H1 (cell line): ENCODE measurements at regions not wholly inside any gene's neighbourhood (a gene's known extent, or its start where the extent isn't known, plus 50 kb on each side); places are given as distances from the start of the nearest gene placed in this dataset.
A peak's percentile ranks its signal among the peaks of the same experiment; 100 is the strongest.

Experiments
- CTCF ChIA-PET: fragments of 300-600 bp; sonication (Branson Sonifier 250); formaldehyde crosslinking; loops from one replicate; lab custom pipeline; 2021; ENCODE audit not compliant: partially characterized antibody; lab: Charles Lee
- POLR2A ChIA-PET: fragments of 300-600 bp; sonication (Branson Sonifier 250); formaldehyde crosslinking; loops from one replicate; lab custom pipeline; 2021; ENCODE audit warnings: inconsistent platforms; ENCODE audit not compliant: partially characterized antibody; lab: Charles Lee
- DNase-seq, 2 experiments: peaks; one replicate each; pipeline versions ENCODE4 v3.0.0 to v3.0.0-alpha.2; 2010 to 2022; ENCODE audit warnings: low spot score in 2 of 2, low read depth in 1 of 2, mixed read lengths in 1 of 2
- FAIRE-seq: peaks from 2 replicates; lab custom pipeline; 2011; peaks lifted over from hg19 to GRCh38; lab: Jason Lieb, UNC
- H2AFZ ChIP-seq: 2 replicates; pipeline ENCODE4 v1.8.1; 2012; ENCODE audit warnings: low read length, inconsistent platforms
- H2AK5ac ChIP-seq: 2 replicates; pipeline ENCODE4 v1.6.1; 2013; ENCODE audit warnings: low read depth, low read length
- H2BK120ac ChIP-seq: replicated peaks from 2 replicates; pipeline ENCODE3; 2013; ENCODE audit warnings: low read depth, low read length, inconsistent platforms
- H2BK12ac ChIP-seq: 2 replicates; pipeline ENCODE4 v1.6.1; 2013; ENCODE audit warnings: low read depth, low read length
- H2BK15ac ChIP-seq: 2 replicates; pipeline ENCODE4 v1.6.1; 2013; ENCODE audit warnings: low read length
- H2BK20ac ChIP-seq: 2 replicates; pipeline ENCODE4 v1.6.1; 2013; ENCODE audit warnings: low read length
- H2BK5ac ChIP-seq: 2 replicates; pipeline ENCODE4 v1.6.1; 2013; ENCODE audit warnings: low read depth, low read length
- H3K14ac ChIP-seq: 2 replicates; pipeline ENCODE4 v1.6.1; 2013; ENCODE audit warnings: inconsistent platforms; ENCODE audit not compliant: insufficient read length
- H3K18ac ChIP-seq: 2 replicates; pipeline ENCODE4 v1.6.1; 2013; ENCODE audit warnings: low read length; ENCODE audit errors: extremely low read depth
- H3K23ac ChIP-seq: 2 replicates; pipeline ENCODE4 v1.6.1; 2013; ENCODE audit warnings: inconsistent platforms; ENCODE audit not compliant: insufficient read length
- H3K23me2 ChIP-seq: 2 replicates; pipeline ENCODE4 v1.6.1; 2013; ENCODE audit warnings: low read depth, low read length
- H3K27ac ChIP-seq: 2 replicates; pipeline ENCODE4 v1.6.1; 2011; ENCODE audit warnings: low read depth, low read length, inconsistent platforms
- H3K27me3 ChIP-seq, 4 experiments: replicated peaks in 1 of 4; 1 replicate in 1 of 4; 2 replicates in 3 of 4; pipeline versions ENCODE4 v1.6.1 to v1.8.1; 2011 to 2013; ENCODE audit warnings: low read length in 3 of 4, mild to moderate bottlenecking in 3 of 4, inconsistent platforms in 2 of 4, mixed read lengths in 2 of 4, moderate library complexity in 1 of 4; ENCODE audit not compliant: control insufficient read depth in 3 of 4, insufficient read depth in 3 of 4; ENCODE audit errors: extremely low read depth in 1 of 4
- H3K36me3 ChIP-seq, 4 experiments: 2 replicates each; pipeline versions ENCODE4 v1.6.1 to v1.8.1; 2011 to 2013; ENCODE audit warnings: mild to moderate bottlenecking in 4 of 4, low read length in 3 of 4, moderate library complexity in 2 of 4, control low read depth in 1 of 4, inconsistent platforms in 1 of 4; ENCODE audit not compliant: insufficient read depth in 4 of 4, control insufficient read depth in 2 of 4
- H3K4ac ChIP-seq: replicated peaks from 2 replicates; pipeline ENCODE3; 2013; ENCODE audit warnings: low read length, low read depth, mixed read lengths, inconsistent platforms; ENCODE audit not compliant: insufficient read length
- H3K4me1 ChIP-seq, 4 experiments: replicated peaks in 1 of 4; 1 replicate in 1 of 4; 2 replicates in 3 of 4; pipeline versions ENCODE4 v1.6.1 to v1.8.1; 2011 to 2013; ENCODE audit warnings: low read length in 3 of 4, inconsistent platforms in 2 of 4, mixed read lengths in 1 of 4; ENCODE audit not compliant: insufficient read depth in 4 of 4, control insufficient read depth in 3 of 4
- H3K4me2 ChIP-seq, 2 experiments: 2 replicates each; pipeline versions ENCODE4 v1.6.1 to v1.8.1; 2011 to 2013; ENCODE audit warnings: low read depth in 2 of 2, low read length in 2 of 2, control low read depth in 1 of 2, inconsistent platforms in 1 of 2, mild to moderate bottlenecking in 1 of 2; ENCODE audit not compliant: insufficient read depth in 1 of 2
- H3K4me3 ChIP-seq, 4 experiments: fragments of 200-600, 300-600 bp in 1 of 4; sonication (generic), shearing (Covaris generic), sonication (Bioruptor Twin) in 1 of 4; 2 replicates each; pipeline versions ENCODE4 v1.5.1 to v1.8.1; 2011 to 2016; ENCODE audit warnings: low read length in 4 of 4, low read depth in 3 of 4, control low read depth in 2 of 4, inconsistent platforms in 2 of 4, mild to moderate bottlenecking in 2 of 4, mixed read lengths in 1 of 4, moderate library complexity in 1 of 4; ENCODE audit not compliant: insufficient read depth in 2 of 4; ENCODE audit errors: extremely low read depth in 1 of 4
- H3K56ac ChIP-seq: replicated peaks from 2 replicates; pipeline ENCODE3; 2013; ENCODE audit warnings: low read depth, mild to moderate bottlenecking, mixed read lengths, low read length, inconsistent platforms; ENCODE audit not compliant: insufficient read length
- H3K79me1 ChIP-seq: 2 replicates; pipeline ENCODE4 v1.6.1; 2013; ENCODE audit warnings: low read depth, low read length, control low read depth
- H3K79me2 ChIP-seq, 2 experiments: 2 replicates each; pipeline versions ENCODE4 v1.6.1 to v1.8.1; 2012 to 2013; ENCODE audit warnings: low read length in 2 of 2, mild to moderate bottlenecking in 2 of 2, inconsistent platforms in 1 of 2; ENCODE audit not compliant: insufficient read depth in 2 of 2, control insufficient read depth in 1 of 2
- H3K9ac ChIP-seq, 4 experiments: replicated peaks in 1 of 4; 1 replicate in 1 of 4; 2 replicates in 3 of 4; pipeline versions ENCODE4 v1.6.1 to v1.8.1; 2011 to 2013; ENCODE audit warnings: low read depth in 3 of 4, low read length in 3 of 4, control low read depth in 2 of 4, mild to moderate bottlenecking in 2 of 4, moderate library complexity in 2 of 4, inconsistent platforms in 1 of 4; ENCODE audit errors: extremely low read depth in 1 of 4
- H3K9me3 ChIP-seq, 2 experiments: 2 replicates each; pipeline versions ENCODE4 v1.6.1 to v1.8.1; 2012 to 2013; ENCODE audit warnings: mild to moderate bottlenecking in 2 of 2, moderate library complexity in 2 of 2, control low read depth in 1 of 2, inconsistent platforms in 1 of 2, low read depth in 1 of 2, low read length in 1 of 2, mixed read lengths in 1 of 2; ENCODE audit not compliant: insufficient read depth in 2 of 2
- H4K20me1 ChIP-seq, 2 experiments: replicated peaks in 1 of 2; 2 replicates each; pipeline versions ENCODE3 to v1.8.1; 2011 to 2013; ENCODE audit warnings: inconsistent platforms in 2 of 2, low read length in 2 of 2, mild to moderate bottlenecking in 1 of 2; ENCODE audit not compliant: insufficient read depth in 2 of 2, control insufficient read depth in 1 of 2
- H4K5ac ChIP-seq: 2 replicates; pipeline ENCODE4 v1.6.1; 2013; ENCODE audit warnings: low read length, low read depth, mixed read lengths, inconsistent platforms; ENCODE audit not compliant: insufficient read length
- H4K8ac ChIP-seq: 2 replicates; pipeline ENCODE4 v1.8.0; 2013; ENCODE audit warnings: mild to moderate bottlenecking, moderate library complexity, low read length, inconsistent platforms; ENCODE audit not compliant: insufficient read depth; ENCODE audit errors: extremely low read depth
- H4K91ac ChIP-seq: replicated peaks from 2 replicates; pipeline ENCODE3; 2013; ENCODE audit warnings: low read length, mixed read lengths, inconsistent platforms; ENCODE audit not compliant: insufficient read length
- ASH2L ChIP-seq: fragments of 200-600, 300-600 bp; sonication (generic); IDR thresholded peaks from one replicate; pipeline ENCODE4 v1.7.1; 2017; ENCODE audit warnings: low read length
- SIRT6 ChIP-seq: IDR thresholded peaks from one replicate; pipeline ENCODE4 v1.7.1; 2012; ENCODE audit warnings: low read length, inconsistent platforms
- TEAD4 ChIP-seq: IDR thresholded peaks from 2 replicates; pipeline ENCODE4 v1.6.1; 2012; ENCODE audit warnings: low read depth, low read length, inconsistent platforms, mixed read lengths
- WGBS, 2 experiments: shearing (Covaris generic) in 1 of 2; methylation state at CpG; one replicate each; pipeline versions ENCODE4 v1.1.6 to v1.1.7; 2013 to 2015; ENCODE audit warnings: low lambda C conversion rate in 2 of 2, mixed read lengths in 2 of 2, inconsistent platforms in 1 of 2, low coverage in 1 of 2, missing lambda C conversion rate in 1 of 2; ENCODE audit not compliant: insufficient replicate concordance in 2 of 2, insufficient coverage in 1 of 2, insufficient read length in 1 of 2; ENCODE audit errors: extremely low coverage in 1 of 2, missing lambda C conversion rate in 1 of 2; 5-methylcytosine and 5-hydroxymethylcytosine counted together

- Histone ChIP-seq H3K27ac (no peak overlapping the region), H2BK15ac (no peak overlapping the region), H2AFZ (peak overlapping the region; percentile 82), H3K79me2 (no peaks in the 10 kb centered on the region), H2AK5ac (no peak overlapping the region), H3K4me1 (peaks cover 2 to 7% (median 3%) of the 10 kb centered on the region in 4 experiments; a peak in 4 of 7 replicates), H2BK5ac (0 out of 2 replicates have a peak overlapping the region, but pooled peaks have one; percentile 14), H3K9me3 (no peaks in the 10 kb centered on the region), H3K36me3 (no peaks in the 10 kb centered on the region), H4K91ac (no peak overlapping the region)
- 92% methylated on average over 8 of the region's 8 CpGs; no CpG with 5 or more reads in 1 of the 2 experiments for WGBS, 2 experiments
- ChIA-PET POLR2A (no interaction called here), CTCF (no interaction called here)
- no peak for DNase-seq
- peak; percentile 41 for TF ChIP-seq ASH2L
- TF ChIP-seq TEAD4, result 0 out of 2 replicates have a peak, but pooled peaks have one; percentile 13
- no peak for TF ChIP-seq SIRT6
- TF ChIP-seq, all 59 proteins: peak for 2
- no peak overlapping the region for H3K14ac ChIP-seq
- no peaks in the 10 kb centered on the region for H4K20me1 ChIP-seq
- no peak overlapping the region for H3K4ac ChIP-seq
- no peaks in the 10 kb centered on the region for H3K79me1 ChIP-seq
- no peak overlapping the region for H3K9ac ChIP-seq
- H3K4me2 ChIP-seq, result no peak overlapping the region
- no peak overlapping the region for H4K5ac ChIP-seq
- no peak overlapping the region for H2BK120ac ChIP-seq
- H3K18ac ChIP-seq, result no peak overlapping the region
- no peak overlapping the region for H3K56ac ChIP-seq
- FAIRE-seq, result peak; percentile 71
- no peak overlapping the region for H3K4me3 ChIP-seq
- no peak overlapping the region for H4K8ac ChIP-seq
- no peaks in the 10 kb centered on the region; a peak in 1 of 7 replicates for H3K27me3 ChIP-seq
- H3K23ac ChIP-seq, result no peak overlapping the region
- no peak overlapping the region; the same call in 1 of the 2 replicates for H2BK12ac ChIP-seq
- no peaks in the 10 kb centered on the region for H3K23me2 ChIP-seq
- 0 out of 2 replicates have a peak overlapping the region, but pooled peaks have one; percentile 63 for H2BK20ac ChIP-seq
Measured at GRCh38 chr4:55253948-55254593, 92.0 kb upstream of the SRD5A3 start.
